GM19240 (cell line): ENCODE measurements at regions not wholly inside any gene's neighbourhood (a gene's known extent, or its start where the extent isn't known, plus 50 kb on each side); places are given as distances from the start of the nearest gene placed in this dataset.
"Not testable (repeated sequence)": the region's sequence is repeated elsewhere in the genome, so short reads cannot be mapped to it uniquely, and the experiment has no call there.

Experiments
- DNase-seq: peaks from one replicate; pipeline ENCODE4 v3.0.0; 2011; ENCODE audit warnings: low spot score; ENCODE audit not compliant: insufficient read length

GRCh38 chr4:127244515-127244914 lies 388.2 kb upstream of the INTU start:
- no peak for DNase-seq

DNA sequence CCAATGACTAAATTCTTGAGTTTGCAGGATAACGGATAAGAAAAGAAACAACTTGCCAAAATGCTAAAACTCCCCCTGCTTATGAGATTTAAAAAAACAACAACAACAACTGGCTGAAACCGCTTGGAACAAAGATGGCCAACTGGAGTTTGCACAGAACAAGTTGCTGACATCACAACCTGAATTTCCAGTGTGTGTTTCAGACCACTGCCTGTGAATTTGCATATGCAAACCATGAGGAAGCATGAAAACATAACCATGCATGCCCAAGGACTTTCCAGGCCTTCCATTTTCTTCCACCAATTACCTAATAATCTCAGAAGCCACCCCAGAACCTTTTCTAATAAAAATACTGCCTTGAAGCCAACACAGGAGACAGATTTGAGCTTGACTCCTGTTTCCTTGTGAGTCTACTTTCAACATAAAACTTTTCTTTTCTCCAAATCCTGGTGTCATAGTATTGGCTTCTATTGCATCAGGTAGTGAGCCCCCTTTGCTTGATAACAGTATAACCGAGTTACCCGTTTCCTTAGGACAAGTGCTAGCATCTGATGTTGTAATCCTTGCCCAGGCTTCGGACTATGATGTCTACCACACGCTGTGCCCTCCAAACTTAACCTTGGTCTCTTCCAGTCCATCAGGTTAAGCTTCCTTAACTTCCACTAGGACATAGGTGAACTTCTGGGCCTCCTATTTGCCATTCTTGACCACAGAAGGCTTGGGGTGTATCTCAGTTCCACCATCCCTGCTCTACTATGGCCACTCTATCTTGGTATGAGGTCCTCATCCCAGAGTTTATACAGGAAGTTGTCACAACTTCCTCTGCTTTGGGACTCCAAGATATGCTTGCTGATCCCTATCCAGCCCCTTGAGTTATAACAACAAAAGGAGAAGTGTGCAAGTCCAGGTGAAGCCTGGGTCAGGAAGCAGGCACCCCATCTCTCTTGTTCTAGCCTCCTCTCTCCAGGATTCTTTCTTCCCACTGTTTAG lies 385.5 kb upstream of the INTU start:
- DNase-seq: no peak

DNA sequence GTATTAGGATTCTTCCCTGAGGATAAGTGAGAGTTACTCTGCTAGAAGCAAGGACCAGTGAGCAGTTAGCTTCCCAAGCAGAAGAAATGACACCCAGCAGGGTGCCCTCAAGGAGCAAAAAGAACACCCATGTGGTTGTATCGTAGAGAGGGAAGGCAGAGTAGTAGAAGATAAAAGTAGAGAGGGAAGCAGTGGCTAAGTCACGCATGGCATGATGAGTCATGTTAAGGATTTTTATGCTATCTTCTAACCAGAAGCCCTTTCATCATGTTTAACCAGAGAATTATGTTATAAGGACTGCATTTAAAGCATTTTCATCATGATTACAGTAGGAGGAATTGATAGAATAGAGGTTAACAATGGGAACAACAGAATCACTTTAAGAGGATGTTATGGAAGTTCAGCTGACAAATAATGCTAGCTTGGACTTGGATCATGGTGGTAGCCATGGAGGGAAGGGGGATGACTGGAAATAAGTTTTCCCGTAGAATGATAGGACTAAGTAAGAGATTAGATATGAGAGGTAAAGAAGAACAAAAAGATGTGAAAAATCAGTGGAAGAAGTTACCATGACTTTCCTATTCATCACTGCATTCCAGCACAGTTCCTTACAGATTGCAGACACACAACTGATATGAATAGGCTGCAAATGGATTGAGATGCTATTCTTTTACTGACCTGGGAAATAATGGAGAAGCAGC lies 383.5 kb upstream of the INTU start:
- no peak for DNase-seq

DNA sequence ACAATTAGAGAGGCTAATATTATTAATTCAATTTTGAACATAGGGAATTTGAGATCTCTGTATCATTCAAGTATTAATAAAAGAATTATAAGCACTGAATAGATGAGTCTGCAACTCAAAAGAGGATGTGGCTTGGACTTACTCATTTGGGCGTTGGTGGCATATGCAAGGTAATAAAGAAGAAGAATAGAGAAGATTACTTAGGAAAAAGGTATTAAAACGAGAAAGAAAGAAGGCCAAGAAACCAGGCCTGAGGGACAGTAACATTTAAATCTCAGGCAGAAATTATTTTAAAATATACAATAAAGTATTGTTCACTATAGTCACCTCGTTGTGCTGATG lies 383.0 kb upstream of the INTU start:
- no peak for DNase-seq

GRCh38 chr4:127250577-127250976 lies 382.2 kb upstream of the INTU start:
- DNase-seq: no peak

DNA sequence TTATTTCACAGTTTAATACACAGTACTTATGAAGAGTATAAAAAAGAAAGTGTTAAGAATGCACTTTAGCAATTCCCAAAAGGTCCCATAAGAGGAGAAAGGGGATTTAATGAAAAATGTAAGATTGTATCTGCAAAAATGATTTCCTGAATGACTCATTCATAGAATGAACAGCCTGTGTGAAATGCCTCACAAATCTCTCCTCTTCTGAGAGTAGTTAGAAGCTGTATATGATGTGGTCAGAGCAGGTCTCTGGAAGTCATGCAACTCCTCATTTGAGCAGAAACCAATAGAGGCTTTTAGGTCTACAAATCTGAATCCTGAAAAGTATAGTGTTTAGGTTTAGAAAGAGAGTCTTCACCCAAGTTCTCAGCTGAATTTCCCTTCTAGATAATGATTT lies 381.3 kb upstream of the INTU start:
- DNase-seq: no peak

- no peak for DNase-seq
Measured at GRCh38 chr4:127256500-127256899, 376.3 kb upstream of the INTU start.

DNA sequence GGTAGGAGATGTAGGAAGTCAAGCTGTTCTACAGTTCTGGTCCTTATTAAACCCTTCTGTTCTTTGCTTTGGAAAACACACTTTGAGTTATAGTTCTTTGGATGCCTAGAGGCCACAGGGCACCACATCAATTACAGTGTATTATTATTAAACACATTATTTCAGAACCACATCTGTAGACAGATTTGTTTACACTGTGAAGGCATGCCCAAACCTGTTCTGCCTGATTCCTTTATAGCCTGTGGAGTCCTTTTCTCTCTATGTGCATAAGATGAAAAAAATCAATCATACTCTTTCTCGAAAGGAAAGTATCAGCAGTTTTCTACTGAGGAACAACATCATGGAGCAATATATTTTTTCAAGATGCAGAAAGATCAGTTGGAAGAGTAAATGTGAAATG lies 371.3 kb upstream of the INTU start:
- DNase-seq: no peak

DNA sequence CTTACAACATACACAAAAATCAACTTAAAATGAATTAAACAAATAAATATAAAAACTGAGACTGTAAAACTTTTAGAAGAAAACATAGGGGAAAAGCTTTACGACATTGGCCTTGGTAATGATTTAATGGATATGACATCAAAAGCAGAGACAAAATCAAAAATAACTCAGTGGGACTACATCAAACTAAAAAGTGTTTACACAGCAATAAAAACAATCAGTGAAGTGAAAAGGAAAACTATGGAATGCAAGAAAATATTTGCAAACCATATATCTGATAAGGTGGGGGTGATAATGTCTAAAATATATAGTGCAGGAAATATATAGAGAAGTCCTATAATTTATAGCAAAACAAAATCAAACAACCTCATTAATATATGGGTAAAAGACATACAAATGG lies 364.4 kb upstream of the INTU start:
- DNase-seq: no peak

DNA sequence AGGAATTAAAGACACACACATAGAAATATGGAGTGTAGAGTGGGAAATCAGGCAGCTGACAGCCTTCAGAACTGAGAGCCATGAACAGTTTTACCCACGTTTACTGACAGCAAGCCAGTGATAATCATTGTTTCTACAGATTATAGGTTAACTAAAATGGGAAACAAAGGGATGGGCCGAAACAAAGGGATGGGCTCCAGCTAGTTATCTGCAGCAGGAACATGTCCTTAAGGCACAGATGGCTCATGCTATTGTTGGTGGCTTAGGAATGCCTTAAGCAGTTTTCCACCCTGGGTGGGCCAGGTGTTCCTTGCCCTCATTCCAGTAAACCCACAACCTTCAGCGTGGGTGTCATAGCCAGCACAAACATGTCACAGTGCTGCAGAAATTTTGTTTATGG lies 355.7 kb upstream of the INTU start:
- DNase-seq: not testable (repeated sequence)

- DNase-seq: no peak
Measured at GRCh38 chr4:127284236-127284635, 348.5 kb upstream of the INTU start.

- DNase-seq: no peak
Measured at GRCh38 chr4:127291316-127291715, 341.4 kb upstream of the INTU start.

- DNase-seq: no peak
Measured at GRCh38 chr4:127293496-127293895, 339.3 kb upstream of the INTU start.

GRCh38 chr4:127304356-127304755 lies 328.4 kb upstream of the INTU start:
- no peak for DNase-seq

- DNase-seq: no peak
Measured at GRCh38 chr4:127307996-127308395, 324.8 kb upstream of the INTU start.

DNA sequence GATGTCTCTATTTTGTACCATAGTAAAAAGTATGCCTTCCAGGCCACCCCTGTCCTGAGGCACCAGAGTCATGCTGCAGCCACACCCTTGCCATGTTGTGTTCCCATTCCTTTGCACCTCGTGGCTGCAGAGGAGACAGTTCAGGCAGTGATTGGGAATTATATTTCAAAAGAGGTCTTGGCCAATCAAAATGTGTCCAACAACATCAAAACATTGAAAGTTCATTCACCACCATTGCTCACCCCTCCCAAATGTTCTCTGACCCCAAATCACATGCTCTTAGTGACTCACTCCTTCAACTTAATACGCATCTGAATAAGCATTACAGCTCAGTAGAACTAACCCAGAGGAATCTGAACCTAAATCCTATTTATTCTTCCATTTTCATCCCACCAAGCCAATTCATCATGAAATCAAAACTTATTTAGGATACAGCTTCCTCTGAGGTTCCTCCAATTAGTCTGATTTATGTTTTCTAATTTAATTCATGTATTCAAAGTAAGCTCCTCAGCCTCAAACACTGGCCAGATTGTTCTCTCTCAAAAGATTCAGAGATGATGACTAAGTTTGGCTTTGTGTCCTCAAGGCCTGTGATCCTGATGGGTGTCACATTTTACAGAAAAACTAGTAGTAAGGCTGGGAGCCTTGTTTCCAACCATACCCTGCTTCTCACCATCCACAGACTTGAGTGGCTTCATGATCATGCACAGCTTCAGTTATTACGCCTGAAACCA lies 323.2 kb upstream of the INTU start:
- no peak for DNase-seq

DNA sequence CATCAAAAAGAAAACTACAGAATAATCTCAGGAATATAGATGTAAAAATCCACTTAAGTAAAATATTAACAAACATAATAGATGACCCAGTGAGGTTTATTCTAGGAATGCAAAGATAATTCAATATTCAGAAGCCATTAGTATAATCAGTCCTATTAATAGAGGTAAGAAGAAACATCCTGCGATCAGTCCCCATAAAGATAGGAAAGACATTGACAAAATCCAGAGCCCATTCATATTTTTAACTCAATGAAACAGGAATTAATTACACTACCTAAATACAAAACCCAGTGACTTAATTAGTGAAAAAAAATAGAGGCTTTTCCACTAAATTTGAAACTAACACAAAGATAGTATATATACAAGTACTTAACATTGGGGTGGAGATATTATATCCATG lies 321.4 kb upstream of the INTU start:
- DNase-seq: no peak

DNA sequence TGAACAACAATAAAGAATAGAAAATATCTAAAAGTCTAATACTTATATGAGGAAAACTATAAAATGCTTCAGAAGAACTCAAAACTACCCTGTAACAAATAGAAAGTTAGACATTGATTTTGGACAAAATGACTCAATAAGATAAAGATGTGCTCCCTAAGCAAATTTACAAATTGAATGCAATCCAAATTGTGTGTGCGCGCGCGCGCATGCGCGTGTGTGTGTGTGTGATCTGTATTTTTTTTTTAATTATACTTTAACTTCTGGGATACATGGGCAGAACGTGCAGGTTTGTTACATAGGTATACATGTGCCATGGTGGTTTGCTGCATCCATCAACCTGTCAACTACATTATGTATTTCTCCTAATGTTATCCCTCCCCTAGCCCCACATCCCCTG lies 320.8 kb upstream of the INTU start:
- DNase-seq: no peak

GRCh38 chr4:127313767-127314166 lies 319.0 kb upstream of the INTU start:
- DNase-seq: no peak

DNA sequence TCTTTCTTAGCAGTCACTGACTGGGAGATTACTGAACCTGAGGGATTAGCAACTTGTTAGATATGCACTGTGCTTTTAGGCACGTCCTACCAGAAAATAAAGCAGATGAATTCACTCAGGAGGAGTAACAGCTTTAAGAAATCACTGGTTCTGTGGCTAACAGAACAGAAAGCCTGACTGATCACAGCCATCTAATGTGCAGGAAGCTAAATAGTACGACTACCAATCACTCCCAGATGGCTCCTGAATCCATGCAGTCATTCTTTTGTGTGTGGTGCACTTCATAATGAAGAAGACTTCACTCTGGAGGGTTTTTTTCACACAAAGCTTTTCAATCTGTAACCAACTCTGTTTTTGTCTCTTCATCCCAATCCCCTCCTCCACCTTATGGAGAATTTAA lies 305.3 kb upstream of the INTU start:
- DNase-seq: no peak

DNA sequence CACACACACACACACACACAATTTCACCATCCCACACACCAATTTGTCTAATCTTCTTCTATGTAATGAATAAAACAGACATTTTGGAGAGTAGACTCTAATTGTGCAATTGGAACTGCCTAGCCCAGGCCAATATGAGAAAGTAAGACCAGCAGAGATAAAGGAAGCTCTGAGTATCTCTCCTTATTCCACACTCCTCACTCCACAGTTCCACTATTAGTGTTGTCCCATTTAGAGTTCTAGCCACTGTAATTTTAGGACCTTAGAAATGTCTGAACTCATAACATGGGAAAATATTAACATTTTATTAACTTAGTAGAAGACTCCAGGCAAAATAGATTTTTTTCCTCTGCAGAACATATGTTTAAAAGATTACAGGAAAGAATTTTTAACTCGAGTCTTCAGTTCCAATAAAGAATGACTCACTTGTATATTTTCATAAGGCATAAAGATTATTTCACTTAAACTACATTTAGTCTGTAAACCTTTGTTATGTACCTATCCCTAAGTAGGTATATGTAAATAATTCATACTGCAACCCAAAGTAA lies 297.6 kb upstream of the INTU start:
- no peak for DNase-seq

DNA sequence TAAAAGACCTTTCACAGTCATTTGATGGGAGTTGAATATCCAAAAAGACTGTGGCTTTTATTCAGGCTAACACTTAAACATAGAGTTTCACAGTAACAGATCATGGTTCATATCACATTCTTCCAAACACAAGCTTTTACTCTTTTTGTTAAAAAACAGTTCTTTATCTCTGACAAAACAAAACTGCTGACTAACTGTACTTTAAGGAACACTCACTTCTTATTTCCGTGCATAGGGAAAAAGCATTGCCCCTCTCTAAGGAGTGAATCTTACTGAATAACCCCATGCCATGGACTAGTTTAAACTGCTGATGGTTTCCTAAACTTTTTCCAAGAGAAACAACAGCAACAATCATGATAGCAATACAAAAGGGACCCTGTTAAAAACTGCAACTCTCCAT lies 297.0 kb upstream of the INTU start:
- no peak for DNase-seq
